ENCODE measurements at regions not wholly inside any gene's neighbourhood (a gene's known extent, or its start where the extent isn't known, plus 50 kb on each side); places are given as distances from the start of the nearest gene placed in this dataset.

DNA sequence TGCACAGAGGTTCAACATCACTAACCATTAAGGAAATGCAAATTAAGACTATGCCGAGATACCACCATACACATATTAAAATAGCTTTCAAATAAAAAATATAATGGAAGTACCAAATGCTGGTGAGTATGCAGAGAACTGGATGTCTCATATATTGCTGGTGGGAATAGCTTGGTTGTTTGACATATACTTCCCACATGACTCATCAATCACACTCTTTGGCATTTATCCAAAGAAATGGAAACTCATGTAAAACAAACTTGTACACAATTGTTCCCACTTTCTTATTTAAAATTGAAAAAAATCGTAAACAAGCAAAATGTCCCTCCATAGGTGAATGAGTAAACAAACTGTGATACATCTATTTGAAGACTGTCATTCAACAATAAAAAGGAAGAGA is 982.6 kb upstream of the ATXN8OS start:
- no peak for TF ChIP-seq Cebpa-rat (IDR thresholded peaks at IDR 0.05)
- Histone ChIP-seq H4K20me1 (no peaks in the 10 kb centered on the region), H3K4me1 (no peaks in the 10 kb centered on the region), H3K9me3 (no peaks in the 10 kb centered on the region), H3K27me3 (no peaks in the 10 kb centered on the region), H3K4me3 (no peak overlapping the region), H3K27ac (no peak overlapping the region), H3K4me2 (no peak overlapping the region), H3K36me3 (no peaks in the 10 kb centered on the region), H3K9ac (no peak overlapping the region)

DNA sequence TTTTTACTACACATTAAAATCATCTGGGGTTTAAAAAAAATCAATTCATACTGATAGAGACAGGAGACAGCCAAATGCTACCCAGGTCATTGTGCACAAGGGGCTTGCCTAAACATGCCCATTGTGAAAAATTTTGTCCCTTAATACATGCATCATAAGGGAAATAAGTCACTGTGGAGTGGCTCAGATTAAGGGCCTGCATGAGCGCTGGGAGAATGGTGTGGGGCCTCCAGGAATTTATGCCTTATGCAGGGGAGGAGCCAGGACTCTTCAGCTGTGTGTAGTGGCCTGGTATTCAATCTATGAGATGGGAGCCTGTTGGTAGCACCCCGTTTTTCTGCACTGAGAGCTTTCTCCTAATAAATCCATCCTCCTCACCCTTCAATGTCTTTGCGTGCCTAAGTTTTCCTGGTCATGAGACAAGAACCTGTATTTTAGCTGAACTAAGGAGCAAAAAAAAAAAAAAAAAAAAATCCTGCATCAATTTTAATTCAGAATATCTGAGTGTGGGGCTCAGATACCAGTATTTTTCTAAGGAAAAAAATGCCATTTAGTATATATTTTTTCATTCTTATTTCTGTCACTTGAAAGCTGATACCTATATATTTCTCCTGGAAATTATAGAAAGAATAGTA is 997.6 kb upstream of the ATXN8OS start:
- Histone ChIP-seq H3K36me3 (no peaks in the 10 kb centered on the region), H4K20me1 (no peaks in the 10 kb centered on the region), H3K27ac (no peak overlapping the region), H3K4me3 (no peak overlapping the region), H3K4me1 (no peaks in the 10 kb centered on the region), H3K4me2 (no peak overlapping the region), H3K27me3 (no peaks in the 10 kb centered on the region), H3K9me3 (peaks cover 14% of the 10 kb centered on the region), H3K9ac (no peak overlapping the region)
- TF ChIP-seq Cebpa-rat (IDR thresholded peaks at IDR 0.05), result no peak

DNA sequence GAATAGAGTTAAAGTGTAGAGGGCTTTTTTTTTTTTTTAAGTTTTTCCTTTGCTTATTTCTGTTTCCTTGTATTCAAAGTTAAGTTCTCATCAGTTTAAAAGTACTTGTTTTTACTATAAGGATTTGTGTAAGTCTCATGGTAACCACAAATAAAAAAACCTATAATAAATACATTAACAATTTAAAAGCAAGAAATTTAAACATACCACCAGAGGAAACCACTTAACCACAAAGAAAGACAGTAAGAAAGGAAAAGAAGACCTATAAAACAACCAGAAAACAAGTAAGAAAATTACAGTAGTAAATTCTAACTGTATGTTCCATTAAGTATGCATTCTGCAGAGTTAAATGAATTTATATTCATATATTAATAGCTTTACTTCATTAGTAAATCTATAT is 999.1 kb upstream of the ATXN8OS start:
- TF ChIP-seq Cebpa-rat (IDR thresholded peaks at IDR 0.05), result no peak
- H3K4me1 ChIP-seq, result no peaks in the 10 kb centered on the region
- no peak overlapping the region for H3K27ac ChIP-seq
- H4K20me1 ChIP-seq, result no peaks in the 10 kb centered on the region
- peaks cover 14% of the 10 kb centered on the region for H3K9me3 ChIP-seq
- no peak overlapping the region for H3K4me3 ChIP-seq
- no peak overlapping the region for H3K9ac ChIP-seq
- no peaks in the 10 kb centered on the region for H3K27me3 ChIP-seq
- no peak overlapping the region for H3K4me2 ChIP-seq
- no peaks in the 10 kb centered on the region for H3K36me3 ChIP-seq

DNA sequence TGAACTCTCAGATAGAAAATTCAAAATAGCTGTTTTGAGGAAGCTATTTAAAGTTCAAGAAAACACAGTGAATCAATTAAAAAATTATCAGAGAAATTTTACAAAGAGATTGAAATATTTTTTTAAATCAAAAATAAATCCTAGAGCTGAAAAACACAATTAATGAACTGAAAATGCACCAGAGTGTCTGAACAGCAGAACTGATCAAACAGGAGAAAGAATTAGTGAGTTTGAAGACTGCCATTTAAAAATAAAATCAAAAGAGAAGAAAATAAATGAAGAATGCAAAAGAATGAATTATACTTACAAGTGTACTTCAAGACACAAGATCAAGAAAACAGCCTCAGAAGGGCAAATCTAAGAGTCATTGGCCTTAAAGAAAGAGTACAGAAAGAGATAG is 1000.2 kb upstream of the ATXN8OS start:
- H3K27ac ChIP-seq, result no peak overlapping the region
- H3K27me3 ChIP-seq, result no peaks in the 10 kb centered on the region
- no peaks in the 10 kb centered on the region for H4K20me1 ChIP-seq
- no peaks in the 10 kb centered on the region for H3K4me1 ChIP-seq
- no peak for TF ChIP-seq Cebpa-rat (IDR thresholded peaks at IDR 0.05)
- no peak overlapping the region for H3K4me3 ChIP-seq
- H3K9me3 ChIP-seq, result peaks cover 14% of the 10 kb centered on the region
- H3K9ac ChIP-seq, result no peak overlapping the region
- H3K4me2 ChIP-seq, result no peak overlapping the region
- no peaks in the 10 kb centered on the region for H3K36me3 ChIP-seq

DNA sequence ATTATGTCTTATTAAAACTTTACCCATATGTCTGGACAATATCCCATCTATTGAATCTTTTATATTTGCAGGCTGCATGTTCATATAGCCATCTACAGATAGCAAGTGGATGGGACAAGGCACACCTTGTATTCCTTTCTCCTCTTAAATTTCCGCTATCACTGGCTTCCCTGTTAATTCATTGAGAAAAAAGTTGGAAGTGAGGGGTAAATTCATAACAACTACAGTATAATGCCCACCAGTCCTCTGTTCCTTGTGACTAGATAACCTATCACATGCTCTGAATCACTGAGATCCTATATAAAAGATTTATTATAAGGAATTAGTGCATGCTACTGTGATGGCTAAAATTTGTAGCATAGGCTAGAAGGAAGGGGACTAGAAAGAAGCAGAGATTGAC is 1005.8 kb upstream of the ATXN8OS start:
- H3K9ac ChIP-seq, result no peak overlapping the region
- no peak overlapping the region for H3K4me2 ChIP-seq
- no peaks in the 10 kb centered on the region for H3K36me3 ChIP-seq
- H3K4me1 ChIP-seq, result no peaks in the 10 kb centered on the region
- no peaks in the 10 kb centered on the region for H4K20me1 ChIP-seq
- no peak overlapping the region for H3K27ac ChIP-seq
- no peaks in the 10 kb centered on the region for H3K27me3 ChIP-seq
- no peak for TF ChIP-seq Cebpa-rat (IDR thresholded peaks at IDR 0.05)
- peaks cover 4% of the 10 kb centered on the region; the same call in 1 of the 2 replicates for H3K9me3 ChIP-seq
- H3K4me3 ChIP-seq, result no peak overlapping the region

DNA sequence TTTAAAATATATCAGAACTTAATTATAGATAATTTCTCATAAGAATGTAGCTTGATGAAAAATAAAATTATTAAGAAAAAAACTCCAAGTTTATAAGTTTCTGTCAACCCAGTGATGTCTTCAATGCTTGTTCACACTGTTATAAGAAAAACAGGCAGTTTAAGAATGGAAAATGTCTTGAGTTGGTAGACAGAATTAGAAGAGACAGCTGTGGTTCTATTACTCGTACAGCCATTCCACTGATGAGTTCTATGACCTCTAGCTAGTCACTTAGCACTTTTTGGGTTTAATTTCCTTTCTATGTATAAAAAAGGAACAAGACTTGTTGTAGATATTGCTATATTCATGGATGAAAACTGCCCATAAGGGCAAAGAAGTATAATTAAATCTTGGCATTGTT is 1013.1 kb upstream of the ATXN8OS start:
- H3K36me3 ChIP-seq, result no peaks in the 10 kb centered on the region
- TF ChIP-seq Cebpa-rat (IDR thresholded peaks at IDR 0.05), result no peak

DNA sequence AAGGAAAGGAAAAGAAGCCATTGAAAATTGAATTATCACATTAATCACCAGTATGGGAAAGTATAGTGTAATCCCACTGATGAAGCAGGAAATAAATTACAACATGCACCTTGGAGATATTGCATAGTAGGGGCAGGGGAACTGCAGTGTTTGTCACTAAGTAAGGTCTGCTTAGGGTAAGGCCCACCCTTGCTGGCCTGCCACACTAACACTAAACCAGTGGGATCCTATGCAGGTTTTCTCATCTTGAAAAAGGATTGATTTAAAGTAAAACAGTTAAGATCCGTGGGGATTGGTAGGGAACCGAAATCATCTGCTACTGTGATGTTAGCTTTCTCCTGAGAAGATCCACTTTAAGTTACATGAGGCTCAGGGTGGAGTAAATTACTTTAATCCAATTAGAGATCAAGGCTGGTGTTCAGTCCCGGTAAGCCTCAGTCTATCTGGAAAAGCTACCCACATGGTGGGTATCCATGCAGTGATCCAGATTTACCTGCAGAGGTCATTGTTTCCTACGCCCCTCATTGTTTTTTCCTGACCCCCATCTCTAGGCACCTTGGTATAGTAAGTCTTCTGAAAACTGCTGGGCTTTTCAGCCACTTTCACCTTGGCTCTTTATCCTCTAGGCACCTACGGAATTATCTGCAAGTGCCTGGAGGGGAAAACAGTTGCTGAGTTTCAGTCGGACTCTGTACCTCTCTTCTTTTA is 1014.9 kb upstream of the ATXN8OS start:
- Histone ChIP-seq H3K36me3 (no peaks in the 10 kb centered on the region), H3K27ac (no peak overlapping the region), H3K9me3 (no peaks in the 10 kb centered on the region), H3K4me1 (no peaks in the 10 kb centered on the region), H3K27me3 (no peaks in the 10 kb centered on the region), H3K9ac (no peak overlapping the region), H4K20me1 (no peaks in the 10 kb centered on the region), H3K4me3 (no peak overlapping the region), H3K4me2 (no peak overlapping the region)
- TF ChIP-seq Cebpa-rat (IDR thresholded peaks at IDR 0.05), result no peak

More for the DNA sequence above, 1013.1 kb upstream of the ATXN8OS start:
- Histone ChIP-seq H3K4me2 (no peak overlapping the region), H4K20me1 (no peaks in the 10 kb centered on the region), H3K4me1 (no peaks in the 10 kb centered on the region), H3K9me3 (no peaks in the 10 kb centered on the region), H3K4me3 (no peak overlapping the region), H3K9ac (no peak overlapping the region), H3K27ac (no peak overlapping the region), H3K27me3 (no peaks in the 10 kb centered on the region)

DNA sequence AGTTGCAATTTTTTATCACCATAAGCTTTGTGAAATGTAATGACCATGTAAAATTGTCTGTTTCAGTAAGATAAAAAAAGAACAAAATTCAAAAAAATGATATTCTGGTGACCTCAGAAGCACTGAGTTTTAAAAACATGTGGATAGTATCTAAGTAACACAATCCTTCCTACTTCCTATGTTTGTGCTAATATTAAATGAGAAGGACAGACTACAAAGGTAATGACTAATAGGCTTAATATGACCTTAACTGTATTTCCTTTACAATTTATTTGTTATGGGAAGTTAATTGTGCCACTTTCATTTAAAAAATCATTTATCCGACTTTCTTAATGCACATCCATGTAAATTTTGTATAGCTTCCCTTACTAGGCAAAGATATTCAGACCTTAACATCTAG is 1030.4 kb upstream of the ATXN8OS start:
- Histone ChIP-seq H3K36me3 (no peaks in the 10 kb centered on the region), H3K27ac (no peak overlapping the region), H3K4me3 (no peak overlapping the region), H4K20me1 (no peaks in the 10 kb centered on the region), H3K27me3 (no peaks in the 10 kb centered on the region), H3K4me2 (no peak overlapping the region), H3K9ac (no peak overlapping the region), H3K9me3 (no peaks in the 10 kb centered on the region), H3K4me1 (no peaks in the 10 kb centered on the region)
- no peak for TF ChIP-seq Cebpa-rat (IDR thresholded peaks at IDR 0.05)

DNA sequence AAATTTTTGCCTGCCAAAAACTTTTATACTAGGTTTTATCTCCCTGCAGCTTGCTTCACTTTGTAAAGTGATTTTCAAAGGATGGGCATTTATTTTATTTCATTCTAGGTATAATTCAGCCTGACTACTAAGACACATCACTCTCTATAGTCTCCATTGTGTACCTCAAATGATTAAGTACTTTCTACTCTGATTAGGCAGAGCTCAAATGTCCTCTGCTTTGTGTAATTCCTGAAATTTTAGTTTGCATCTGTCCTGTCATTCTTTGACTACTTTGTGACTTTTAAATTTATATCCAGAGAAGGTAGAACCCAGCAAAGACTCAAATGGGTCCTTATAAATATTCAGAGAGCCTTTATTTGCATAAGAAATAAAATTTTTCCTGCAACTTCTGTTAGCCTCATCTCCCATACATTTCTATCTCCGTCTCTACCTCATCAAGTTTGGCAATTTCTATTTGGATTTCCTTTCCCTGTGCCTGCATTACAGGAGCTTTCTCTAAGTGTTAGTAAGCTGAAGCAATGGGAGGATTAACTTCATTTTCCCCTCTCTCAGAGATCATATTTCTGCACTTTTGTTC is 1038.0 kb upstream of the ATXN8OS start:
- Histone ChIP-seq H3K4me3 (no peak overlapping the region), H3K9ac (no peak overlapping the region), H3K9me3 (no peaks in the 10 kb centered on the region), H4K20me1 (no peaks in the 10 kb centered on the region), H3K4me2 (no peak overlapping the region), H3K36me3 (no peaks in the 10 kb centered on the region), H3K4me1 (no peaks in the 10 kb centered on the region), H3K27ac (no peak overlapping the region), H3K27me3 (no peaks in the 10 kb centered on the region)
- no peak for TF ChIP-seq Cebpa-rat (IDR thresholded peaks at IDR 0.05)

DNA sequence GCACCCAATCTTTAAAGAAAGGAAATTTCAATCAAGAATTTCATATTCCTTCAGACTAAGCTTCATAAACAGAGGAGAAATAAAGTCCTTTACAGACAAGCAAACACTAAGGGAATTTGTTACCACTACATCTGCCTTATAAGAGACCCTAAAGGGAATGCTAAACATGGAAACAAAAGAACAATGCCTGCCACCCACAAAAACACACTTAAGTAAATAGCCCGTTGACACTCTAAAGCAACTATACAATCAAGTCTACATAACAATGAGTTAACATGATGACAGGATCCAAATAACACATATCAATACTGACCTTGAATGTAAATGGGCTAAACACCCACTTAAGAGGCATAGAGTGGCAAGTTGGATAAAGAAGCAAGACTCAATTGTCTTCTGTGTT is 1056.9 kb upstream of the ATXN8OS start:
- TF ChIP-seq Cebpa-rat (IDR thresholded peaks at IDR 0.05), result no peak
- no peak overlapping the region for H3K4me3 ChIP-seq
- H3K27me3 ChIP-seq, result no peaks in the 10 kb centered on the region
- no peaks in the 10 kb centered on the region for H3K4me1 ChIP-seq
- no peaks in the 10 kb centered on the region for H4K20me1 ChIP-seq
- no peaks in the 10 kb centered on the region for H3K9me3 ChIP-seq
- no peaks in the 10 kb centered on the region for H3K36me3 ChIP-seq
- no peak overlapping the region for H3K9ac ChIP-seq
- no peak overlapping the region for H3K4me2 ChIP-seq
- no peak overlapping the region for H3K27ac ChIP-seq
